ENCODE measurements at regions not wholly inside any gene's neighbourhood (a gene's known extent, or its start where the extent isn't known, plus 50 kb on each side); places are given as distances from the start of the nearest gene placed in this dataset.

DNA sequence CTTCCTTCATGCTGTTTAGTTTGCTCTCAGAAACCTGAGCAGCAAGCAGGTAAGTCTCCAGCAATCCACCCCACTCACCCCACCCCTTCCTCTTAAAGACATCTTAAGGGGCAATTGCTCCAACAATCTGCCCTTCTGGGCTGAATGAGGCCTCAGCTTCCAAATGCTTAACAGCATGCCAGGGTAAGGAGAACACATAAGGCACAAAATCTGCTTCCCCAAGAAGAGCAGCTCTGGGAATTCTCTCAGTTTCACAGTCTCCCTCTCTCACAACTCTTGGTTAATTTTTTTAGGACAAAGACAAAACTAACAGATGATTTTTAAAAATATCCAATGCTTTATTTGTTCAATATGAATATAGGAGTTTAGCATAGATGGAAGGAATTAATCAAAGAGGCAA is 288.9 kb upstream of the CCDC196 start:
- DNase-seq, result no peak

DNA sequence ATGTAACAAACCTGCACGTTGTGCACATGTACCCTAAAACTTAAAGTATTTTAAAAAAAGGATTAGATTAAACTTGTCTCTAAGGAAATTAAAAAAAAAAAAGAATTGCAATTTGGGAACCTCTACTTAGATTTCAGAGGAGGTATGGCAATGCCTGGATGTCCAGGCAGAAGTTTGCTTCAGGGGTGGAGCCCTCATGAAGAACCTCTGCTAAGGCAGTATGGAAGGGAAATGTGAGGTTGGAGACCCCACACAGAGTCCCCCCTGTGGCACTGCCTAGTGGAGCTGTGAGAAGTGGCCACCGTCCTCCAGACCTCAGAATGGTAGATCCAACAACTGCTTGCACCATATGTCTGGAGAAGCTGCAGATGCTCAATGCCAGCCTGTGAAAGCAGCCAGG is 279.6 kb upstream of the CCDC196 start:
- no peak for DNase-seq

DNA sequence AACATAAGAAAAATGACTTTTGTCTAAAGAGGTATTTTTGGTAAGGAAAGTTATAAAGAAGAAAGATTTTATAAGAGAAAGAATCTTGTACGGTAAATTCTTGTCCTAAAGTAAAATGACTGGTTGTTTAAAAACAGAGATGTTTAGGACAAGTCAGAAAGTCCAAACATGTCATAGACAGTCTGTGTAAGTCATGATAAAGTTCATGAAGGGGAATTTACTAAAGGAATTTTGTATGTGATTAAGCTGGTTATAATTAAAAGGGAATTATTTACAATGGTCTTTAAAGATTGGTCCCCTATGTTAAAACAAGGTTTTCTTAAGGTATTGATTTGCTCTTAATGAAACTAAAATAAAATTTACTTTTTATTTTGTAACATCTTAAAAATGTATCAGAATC is 269.4 kb upstream of the CCDC196 start:
- DNase-seq, result no peak

DNA sequence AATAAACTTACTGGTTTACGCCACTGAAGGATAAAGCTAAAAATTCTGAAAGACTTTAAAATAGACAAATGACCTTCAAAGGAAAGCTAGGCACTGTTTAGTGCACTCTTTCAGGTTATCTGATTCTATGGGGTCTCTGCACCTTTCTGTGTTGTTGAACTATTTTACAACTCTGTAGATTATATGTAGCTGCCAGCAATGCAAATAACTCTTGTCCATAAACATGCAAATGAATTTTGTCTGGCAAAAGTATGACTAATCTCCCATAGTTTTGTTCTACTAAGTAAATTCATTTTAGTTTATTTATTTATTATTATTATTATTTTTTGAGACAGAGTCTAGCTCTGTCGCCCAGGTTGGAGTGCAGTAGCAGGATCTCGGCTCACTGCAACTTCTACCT is 266.3 kb upstream of the CCDC196 start:
- no peak for DNase-seq

DNA sequence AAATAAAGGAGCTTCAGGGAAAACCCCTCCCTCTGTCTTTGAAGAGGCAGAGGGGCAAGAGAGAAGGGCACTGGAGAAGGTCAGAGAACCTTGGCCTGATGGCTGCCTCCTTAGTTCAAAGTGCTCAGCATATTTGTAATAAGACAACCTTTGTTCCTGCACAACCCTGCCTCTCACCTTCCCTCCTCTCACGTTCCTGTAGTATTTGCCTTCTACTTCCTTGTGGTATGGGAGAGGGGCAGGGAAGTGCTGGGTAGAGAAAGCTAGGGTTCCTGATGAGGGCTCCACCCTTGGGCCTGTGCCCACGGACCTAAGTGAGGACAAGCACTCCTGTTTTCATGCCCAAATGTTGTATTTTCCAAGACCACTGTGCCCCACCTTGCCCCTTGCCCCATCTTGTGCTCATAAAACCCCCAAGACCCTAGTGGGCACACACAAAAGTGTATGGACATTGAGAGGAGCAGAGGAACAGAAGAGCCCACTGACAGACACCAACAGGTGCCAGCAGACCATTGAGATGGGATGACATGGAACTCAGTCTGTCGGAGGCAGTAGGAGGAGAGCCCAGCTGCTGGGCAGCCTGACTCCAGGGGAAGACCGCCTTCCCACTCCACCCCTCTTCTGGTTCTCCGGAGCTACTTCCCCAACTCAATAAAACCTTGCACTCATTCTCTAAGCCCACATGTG is 261.5 kb upstream of the CCDC196 start:
- DNase-seq, result no peak

DNA sequence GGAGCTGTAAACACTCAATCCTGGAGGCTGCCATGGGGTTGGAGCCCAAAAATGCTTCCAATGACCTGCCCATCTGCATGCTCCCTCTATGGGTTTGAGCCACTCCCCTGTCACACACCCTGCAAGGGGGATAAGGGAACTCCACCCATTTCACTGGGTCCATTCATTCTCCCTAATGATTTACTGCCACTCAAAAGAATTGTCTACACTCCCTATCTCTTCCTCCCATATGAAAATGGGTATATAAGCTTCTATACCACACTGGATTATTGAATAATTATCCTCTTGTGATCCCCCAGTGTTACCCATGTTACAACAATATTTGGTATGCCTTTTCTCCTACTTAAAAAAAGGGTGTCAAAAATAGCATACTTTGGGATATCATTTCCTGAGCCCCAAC is 260.8 kb upstream of the CCDC196 start:
- no peak for DNase-seq

DNA sequence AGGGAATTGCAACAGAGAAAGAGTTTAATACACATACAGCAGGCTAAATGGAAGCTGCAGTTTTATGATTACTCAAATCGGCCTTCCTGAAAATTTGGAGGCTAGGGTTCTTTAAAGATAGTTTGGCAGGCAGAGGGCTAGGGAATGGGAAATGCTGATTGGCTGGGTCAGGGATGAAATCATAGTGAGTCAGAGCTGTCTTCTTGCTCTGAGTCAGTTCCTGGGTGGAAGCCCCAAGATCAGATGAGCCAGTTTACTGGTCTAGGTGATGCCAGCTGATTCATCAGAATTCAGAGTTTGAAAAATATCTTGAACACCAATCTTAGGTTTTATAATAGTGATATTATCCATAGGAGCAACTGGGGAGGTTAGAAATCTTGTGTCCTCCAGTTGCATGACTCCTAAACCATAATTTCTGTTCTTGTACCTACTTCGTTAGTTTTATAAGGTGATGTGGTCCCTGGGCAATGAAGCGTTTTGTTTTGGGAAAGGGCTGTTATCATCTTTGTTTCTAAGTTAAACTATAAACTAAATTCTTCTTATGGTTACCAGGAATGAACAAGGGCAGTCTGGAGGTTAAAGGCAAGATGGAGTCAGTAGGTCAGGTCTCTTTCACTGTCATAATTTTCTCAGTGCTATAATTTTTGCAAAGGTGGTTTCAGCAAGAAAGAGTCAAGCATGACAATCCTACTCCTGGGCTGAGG is 257.8 kb upstream of the CCDC196 start:
- DNase-seq, result no peak

DNA sequence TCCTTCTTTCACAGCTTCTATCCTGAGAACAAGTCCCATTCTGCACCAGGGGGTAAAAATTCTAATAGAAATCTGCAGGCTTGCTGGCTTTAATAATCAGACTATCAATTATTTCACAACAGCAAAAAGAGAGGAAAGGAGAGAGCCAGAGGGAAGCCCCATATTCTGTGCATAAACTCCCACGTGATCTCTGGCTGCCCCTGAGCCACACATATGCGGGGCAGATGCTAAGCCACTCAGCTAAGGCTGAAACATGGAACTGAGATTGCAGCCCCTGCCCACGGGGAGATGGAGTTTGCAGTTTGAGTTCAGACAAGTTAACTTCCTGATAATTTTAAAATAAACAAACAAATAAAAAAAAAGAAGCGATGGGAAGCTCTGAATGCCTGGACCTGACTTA is 254.4 kb upstream of the CCDC196 start:
- no peak for DNase-seq

DNA sequence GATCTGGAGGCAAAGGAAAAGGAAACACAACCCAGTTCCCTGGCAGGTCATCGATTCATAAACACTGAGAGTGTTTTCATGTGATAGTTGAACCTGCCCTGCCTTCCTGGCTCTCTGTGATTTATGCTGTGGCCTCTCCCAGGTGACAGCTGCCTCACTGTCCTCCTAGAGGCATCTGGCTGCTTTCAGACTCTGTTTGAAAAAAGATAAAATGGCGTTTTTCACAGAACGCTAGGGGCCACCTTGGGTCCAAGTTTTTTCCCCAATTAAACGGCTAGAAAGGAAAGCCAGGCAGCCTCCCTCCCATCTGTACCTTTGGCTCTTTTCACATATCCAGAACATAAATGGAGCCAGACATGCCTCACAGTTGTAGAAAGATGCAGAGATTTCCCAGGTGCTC is 252.6 kb upstream of the CCDC196 start:
- DNase-seq, result peak; percentile 22

DNA sequence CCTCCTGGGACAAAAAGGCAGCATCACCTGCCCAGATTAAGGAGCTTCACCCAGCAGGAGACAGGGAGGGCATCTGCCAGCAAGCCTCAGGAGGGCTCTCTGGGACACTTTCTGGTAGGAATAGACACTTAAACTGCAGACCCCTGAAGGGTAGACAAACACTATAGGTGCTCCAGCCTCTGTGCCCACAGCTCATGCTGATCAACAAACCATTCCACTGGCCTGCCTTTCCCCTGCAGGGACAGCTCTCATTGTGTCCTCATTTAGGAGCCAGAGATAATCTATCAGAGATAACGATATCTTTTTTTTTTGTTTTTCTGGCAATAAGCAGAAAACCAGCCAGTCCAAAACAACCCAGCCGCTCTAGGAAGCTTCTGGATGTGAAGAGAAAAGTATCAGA is 251.8 kb upstream of the CCDC196 start:
- no peak for DNase-seq

DNA sequence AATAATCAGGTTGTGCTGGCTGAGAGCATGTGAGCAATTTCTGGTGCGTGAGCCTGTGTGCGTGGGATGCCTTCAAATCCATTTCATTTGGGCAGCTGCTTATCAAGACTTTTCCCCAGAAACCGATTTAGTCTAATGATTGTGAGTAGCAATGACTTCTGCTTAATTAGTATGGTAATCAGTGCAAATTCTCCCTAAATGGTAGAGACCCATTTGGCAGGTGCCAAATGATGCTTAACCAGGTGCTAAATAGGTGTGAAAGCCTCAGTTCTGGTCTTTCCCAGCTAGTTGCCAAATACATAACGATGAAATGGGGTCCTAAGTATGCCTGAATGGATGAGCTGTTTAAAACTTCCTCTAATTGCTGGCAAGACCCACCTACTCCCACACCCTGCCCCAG is 248.4 kb upstream of the CCDC196 start:
- no peak for DNase-seq

DNA sequence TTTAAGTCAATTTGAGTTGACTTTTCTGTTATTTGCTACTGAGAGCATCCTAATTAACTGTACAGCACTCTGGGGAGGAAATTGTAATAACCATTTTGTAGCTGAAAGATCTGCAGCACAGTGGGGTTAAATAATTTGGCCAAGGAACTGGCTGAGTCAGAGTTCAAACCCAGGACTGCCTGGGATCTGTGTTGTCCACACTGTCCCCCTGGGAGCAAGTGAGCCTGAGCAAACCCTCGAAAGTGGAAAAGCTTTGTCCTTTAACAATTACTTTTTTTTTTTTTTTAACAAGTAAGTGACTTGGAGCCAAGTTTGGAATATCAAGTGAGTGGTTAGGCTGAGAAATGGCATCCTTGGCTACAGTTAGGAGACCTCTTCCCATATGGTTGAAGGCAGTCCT is 247.2 kb upstream of the CCDC196 start:
- DNase-seq, result no peak

DNA sequence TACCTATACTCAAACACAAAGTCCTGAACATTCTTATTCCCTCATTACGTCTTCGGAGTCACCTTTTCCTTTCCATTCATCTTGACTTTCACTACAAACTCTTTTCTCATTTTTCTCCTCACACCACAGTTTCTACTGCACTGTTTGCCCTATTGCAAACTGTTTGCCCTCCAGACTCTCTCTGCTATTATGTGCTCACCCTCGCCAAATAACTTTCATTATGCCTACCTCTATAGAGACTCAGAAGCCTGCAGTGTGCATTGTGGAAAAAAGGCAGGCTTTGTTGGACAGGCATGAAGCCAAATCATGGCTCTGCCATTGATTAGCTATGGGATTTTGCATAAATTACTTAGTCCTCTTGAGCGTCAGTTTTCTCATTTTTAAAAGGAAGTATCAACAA is 246.6 kb upstream of the CCDC196 start:
- DNase-seq, result no peak

DNA sequence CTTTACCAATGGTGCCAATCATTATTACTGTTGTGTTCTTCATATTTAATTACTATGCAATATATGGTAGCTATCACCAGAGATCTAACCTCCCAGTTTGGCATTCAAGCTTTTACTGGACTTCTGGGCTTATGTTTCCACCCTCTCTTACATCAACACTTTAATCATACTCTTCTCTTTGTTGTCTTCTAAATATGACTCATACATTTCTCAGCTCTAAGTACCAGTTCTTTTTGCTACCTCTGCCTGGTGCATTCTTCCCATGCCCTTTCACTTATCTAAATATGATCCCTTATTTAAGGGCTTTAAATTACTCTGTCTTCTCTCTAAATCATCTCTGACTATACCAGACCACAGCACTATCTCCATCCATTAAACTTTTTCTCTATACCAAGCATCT is 246.1 kb upstream of the CCDC196 start:
- no peak for DNase-seq

DNA sequence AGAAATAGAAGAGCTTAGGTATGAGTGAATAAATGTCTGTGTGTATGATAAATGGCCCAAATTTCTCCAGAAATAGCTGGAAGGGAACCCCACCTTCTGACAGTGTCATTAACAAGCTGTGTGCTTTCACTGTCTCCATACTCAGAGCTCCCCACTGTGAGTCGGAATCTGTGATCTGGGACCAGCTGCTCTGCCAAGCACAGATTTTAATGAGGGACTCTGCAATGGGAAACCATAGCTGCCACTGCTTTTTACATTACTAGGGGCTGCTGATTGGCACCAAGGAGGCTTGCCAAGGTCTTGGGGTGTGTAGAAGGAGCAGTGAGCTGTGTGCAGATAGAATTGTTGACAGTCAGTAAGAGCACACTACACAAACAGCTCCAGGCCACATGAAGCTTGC is 244.2 kb upstream of the CCDC196 start:
- DNase-seq, result no peak

DNA sequence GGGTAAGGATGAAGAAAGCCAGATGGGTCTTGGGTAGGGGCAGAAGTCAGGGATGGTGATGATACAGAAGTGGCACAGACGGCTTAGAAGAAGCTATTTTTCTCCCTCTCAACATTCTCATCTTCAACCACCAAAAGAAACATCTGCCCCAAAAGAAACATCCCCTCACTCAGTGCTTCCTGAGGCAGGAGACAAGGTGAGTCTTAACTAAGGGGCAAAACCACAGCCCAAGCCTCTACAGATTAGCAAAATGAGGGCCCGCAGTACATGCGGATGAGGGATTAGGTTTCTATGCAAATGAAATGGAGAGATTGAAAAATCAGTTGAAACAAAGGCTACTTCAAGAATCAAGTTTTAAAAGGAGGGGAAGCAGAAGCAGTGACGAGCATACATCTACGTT is 241.3 kb upstream of the CCDC196 start:
- no peak for DNase-seq

DNA sequence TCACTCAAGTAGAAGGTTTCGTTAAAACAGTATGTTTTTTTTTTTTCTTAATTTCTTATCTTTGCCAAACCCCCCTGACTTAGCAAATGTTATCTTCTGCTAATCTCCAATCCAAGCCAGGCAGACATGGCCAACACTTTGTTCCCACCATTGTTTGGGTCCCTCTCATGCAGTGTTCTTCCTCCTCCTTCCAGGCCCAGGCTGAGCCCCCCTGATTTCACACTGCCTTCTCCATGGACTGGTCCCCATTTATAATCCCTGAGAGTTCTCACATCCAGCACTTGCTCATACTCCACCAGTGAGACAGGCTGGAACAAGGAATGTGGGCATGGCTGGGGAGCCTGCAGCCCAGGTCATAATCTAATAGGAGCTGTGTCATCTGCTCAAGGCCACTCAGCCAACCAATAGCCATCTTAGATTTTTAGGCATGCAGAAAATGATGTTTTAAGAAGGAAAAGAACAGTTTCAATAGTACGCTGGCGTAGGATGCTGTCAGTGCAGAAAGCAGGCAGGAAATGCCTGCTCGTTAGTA is 238.4 kb upstream of the CCDC196 start:
- DNase-seq, result no peak

DNA sequence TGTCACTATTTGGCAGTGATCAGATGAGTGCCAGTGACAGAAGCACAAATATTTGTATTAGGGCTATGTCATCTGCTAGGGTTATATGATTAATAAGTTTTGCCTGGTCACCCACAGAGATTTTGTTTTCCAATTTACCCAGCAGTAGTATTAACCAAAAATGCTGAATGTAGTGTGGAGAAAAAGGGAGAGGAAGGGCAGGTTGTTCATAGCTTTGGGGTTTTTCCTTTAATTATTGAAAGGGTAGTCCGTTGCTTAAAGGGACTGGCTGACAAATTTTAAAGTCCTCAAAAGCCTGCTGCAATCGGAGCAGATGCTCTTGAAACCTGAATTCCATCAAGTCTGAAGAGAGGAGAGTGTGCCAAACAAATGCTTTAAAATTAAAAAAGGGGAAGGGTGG is 237.9 kb upstream of the CCDC196 start:
- DNase-seq, result no peak

DNA sequence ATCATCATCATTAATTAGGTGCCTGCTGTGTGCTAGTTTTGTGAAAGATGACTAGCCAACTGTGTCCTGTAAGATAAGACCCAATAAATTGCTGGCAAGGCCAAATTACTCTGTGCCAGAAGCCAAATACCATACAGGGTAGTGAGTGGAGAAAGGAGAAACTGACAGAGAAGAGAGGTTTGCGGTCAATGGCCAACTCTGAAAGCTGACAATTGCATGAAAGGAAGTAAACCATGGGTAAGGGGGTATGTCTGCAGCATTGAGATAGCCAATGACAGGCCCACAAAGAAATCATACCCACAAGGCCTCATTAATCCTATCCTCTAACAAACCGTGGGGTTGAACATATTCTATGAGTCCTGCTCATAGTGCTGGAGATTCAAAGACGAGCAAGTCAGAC is 236.6 kb upstream of the CCDC196 start:
- no peak for DNase-seq

DNA sequence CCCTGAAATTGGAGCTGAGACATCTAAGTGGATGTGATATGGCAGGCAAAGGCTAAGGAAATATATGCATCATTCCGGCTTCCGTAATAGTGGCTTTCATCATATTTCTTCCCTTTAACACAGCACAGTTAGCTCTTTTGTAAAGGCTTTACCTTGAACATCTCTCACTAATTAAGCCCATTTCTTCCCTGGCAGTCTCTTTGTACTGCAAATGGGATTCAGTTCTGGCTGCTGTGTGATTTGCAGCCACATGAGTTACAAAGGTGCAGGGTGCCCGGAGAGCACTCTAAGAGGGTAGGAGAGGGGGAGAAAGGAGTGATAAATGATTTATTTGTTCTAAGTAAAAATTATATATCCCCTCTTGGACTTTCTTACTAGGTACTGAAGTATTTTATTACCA is 232.1 kb upstream of the CCDC196 start:
- DNase-seq, result no peak

DNA sequence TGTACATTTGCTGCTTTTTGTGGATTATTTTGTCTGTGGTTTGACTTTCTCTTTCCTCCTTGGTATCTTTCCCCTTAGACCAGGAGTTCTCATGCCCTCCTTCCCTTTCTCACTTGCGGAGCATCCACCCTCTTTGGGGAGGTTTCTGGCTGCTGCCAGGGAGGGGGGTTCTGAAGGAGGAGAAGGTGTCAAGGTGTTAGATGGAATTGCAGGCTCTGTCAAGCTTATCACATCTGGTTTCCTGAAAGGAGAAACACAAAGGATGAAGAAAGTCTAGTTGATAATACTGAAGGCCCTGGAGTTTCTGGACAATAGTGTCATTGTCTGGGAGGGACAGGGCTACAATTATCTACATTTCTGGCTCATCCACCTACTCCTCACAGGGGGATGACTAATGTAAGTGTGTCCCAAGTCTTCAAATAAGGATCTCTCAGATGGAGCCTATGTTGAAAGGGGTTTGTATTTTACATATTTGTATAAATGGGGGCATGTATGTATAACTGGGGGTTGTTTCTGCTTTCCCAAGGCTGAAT is 217.3 kb upstream of the CCDC196 start:
- no peak for DNase-seq

DNA sequence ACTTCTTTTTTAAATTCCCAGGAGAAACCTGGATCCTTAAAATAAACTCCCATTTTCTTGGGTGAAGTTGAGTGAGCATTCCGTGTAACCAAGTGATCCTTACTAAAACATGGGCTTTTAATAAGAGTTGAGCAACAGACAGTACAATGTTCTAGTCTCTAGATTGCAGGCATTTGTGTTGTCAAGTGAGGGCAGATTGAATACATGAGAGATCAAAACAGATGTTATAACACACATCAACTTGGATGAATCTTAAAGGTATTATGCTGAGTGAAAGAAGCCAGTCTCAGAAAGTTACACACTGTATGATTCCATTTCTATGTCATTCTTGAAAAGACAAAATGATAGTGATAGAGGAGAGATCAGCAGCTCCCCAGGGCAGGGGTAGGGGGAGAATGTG is 213.9 kb upstream of the CCDC196 start:
- no peak for DNase-seq

DNA sequence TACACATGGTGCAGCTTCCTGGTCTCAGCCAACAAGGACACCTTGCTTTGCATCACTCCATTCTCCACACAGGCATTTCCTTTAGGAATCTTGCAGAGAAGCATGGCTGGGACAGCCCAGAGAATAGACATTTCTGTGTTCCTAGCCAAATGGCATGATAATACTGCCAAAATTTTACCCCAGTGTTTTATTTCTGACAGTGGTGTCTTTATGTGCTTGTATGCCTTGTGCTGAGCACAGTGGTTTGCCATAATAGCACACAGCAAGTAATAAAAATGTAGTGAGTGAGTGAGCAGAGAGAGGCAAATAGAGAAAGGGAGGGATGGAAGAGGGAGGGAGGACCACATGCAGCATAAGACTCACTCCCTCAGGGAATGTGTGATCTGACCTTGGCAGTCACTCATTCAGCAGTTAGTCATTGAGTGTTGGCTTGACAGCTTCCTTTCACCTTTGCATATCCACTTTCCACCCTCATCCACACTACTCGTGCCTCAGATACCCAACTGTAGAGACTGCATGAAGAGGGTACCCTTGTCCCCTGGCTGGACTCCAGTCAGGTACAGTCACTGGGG is 212.8 kb upstream of the CCDC196 start:
- DNase-seq, result no peak

All from left kidney (tissue), 1 donor.